Non-pigmented ciliary epithelial cell (primary cell): ENCODE measurements at regions not wholly inside any gene's neighbourhood (a gene's known extent, or its start where the extent isn't known, plus 50 kb on each side); places are given as distances from the start of the nearest gene placed in this dataset.
"Not testable (repeated sequence)": the region's sequence is repeated elsewhere in the genome, so short reads cannot be mapped to it uniquely, and the experiment has no call there.

Experiments
- DNase-seq: peaks from one replicate; pipeline ENCODE4 v3.0.0-alpha.2; 2010; ENCODE audit warnings: low read depth

DNA sequence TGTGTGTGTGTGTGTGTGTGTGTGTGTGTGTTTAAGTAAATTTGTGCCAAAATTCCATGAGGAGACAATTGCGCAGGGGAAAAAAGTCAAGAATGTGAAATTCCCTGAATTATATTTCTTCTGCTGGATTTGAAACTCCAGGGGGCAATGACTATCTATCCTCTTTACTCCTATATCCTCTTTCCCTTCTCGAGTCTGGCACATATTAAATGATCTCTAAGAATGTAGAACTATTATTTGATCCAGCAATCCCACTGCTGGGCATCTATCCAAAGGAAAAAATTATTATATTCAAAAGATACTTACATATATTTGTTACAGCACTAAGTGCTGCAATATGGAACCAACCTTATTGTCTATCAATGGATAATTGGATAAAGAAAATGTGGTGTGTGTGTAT is 350.1 kb upstream of the ADAMTS9 start:
- DNase-seq = no peak

DNA sequence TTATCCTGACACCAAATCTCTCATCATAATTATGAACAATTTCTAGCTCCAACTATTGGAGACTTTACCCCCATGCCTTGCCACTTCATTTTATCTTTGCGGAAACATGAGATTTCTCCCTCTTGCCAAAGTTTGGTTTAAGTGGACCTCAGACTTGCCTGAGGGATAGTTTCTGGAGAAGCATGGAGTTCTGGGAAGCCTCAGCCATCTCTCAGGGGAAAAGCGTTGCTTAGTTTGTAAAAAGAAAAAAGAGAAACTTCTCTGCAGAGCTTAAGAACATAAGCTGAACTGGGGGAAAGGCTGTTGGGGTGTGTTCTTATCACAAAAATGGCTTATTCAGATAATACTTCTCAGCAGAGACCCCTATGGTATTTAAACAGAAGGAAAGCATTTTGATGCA is 347.4 kb upstream of the ADAMTS9 start:
- DNase-seq = no peak

DNA sequence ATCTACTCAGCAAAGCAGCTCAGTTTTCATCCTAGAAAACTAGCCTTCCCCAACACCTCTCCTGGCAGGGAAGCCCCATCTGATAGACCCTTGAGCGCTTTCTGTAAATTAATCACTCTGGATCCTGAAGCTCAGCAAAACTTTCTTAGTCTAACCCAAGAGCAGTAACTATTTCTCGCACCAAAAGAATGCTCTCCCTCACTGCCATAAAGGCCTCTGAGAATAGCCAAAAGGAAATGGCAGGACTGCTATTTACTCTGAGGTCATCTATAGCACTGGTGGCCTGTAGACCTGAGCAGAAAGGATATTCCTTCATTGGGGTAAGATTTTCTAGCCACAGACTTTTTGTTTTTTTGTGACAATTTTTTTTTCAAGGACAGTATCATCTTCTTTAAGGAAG is 345.8 kb upstream of the ADAMTS9 start:
- DNase-seq = no peak

DNA sequence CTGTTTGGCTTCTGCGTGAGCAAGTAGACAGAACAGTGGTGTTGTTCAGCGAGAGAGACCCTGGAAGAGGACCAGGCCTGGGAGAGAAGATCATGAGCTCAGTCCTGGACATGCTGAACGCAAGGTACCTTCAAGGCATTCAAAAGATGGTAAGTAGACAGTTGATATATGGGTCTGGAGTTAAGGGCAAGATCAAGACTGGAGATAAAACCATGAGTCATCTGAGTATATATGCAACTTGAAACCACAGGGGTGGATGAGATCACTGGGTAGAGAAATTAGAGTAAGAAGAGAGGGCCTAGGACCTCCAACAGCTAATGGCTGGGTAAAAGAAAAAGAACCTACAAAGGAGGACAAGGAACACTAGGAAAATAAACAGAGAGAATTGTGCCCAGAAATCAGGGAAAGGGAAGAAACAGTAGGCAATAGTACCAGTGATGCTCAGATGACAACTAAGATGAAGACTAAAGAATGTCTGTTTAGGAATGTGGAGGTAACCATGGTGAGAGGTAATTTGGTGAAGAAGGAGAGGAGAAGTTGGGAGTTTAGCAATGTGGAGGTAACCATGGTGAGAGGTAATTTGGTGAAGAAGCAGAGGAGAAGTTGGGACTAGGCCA is 343.2 kb upstream of the ADAMTS9 start:
- peak; percentile 74 for DNase-seq

DNA sequence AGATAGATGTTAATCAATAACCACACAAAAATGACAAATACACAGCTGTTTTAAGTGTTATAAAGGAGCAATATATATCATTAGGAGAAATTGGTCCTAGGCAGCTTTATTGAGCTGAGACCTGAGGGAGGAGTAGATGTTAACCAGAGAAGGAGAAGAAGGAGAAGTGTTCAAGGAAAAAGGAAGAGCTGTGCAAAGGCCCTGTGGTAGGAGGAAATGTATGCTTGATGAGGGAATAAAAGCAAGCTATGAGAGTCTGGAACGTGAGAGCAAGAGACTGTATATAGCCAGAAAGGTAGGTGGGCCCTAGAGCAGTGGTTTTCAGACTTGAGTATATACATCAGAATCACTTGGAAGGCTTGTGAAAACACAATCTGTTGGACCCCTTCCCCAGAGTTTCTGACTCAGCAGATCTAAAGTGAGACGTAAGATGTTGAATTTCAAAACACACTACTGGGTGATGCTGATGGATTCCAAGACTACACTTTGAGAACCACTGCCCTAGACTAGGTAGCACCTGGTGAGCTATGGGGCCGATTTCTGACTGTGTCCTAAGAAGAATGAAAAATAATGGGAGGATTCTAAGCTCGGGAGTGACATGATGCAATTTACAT is 342.3 kb upstream of the ADAMTS9 start:
- no peak for DNase-seq

DNA sequence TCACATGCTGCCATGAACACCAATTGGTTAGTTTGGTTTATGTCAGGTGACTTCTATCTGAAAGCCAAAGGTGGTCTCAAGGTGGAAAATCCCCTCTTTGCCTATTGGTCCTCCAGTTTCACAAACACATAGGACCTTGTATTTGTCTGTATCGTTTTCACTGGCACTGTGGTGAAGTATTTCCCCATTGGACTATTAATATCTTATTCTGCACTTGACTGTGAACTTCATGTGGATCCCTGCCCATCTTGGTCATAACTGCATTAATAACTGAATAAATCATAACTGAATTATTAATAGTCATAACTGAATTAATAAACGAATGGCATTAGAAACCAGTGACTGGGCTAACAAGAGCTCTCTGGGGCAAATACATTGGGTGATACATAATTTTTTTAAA is 341.3 kb upstream of the ADAMTS9 start:
- no peak for DNase-seq

DNA sequence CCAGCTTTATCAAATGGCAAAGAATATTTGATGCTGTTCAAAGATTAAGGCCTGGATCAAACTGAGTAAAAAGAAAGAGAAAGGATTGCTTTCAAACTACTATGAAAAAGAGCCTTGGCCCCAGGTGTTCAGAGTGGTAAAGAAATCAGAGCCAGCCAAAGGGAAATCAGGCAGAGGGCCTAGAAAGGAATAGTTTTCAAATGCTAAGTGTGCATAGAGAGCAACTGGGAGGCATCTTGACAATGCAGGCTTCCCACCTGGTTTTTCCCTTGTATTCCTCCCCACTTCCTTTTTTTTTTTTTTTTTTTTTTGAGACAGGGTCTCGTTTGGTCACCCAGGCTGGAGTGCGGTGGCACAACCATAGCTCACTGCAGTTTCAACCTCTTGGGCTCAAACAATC is 340.2 kb upstream of the ADAMTS9 start:
- DNase-seq = no peak

DNA sequence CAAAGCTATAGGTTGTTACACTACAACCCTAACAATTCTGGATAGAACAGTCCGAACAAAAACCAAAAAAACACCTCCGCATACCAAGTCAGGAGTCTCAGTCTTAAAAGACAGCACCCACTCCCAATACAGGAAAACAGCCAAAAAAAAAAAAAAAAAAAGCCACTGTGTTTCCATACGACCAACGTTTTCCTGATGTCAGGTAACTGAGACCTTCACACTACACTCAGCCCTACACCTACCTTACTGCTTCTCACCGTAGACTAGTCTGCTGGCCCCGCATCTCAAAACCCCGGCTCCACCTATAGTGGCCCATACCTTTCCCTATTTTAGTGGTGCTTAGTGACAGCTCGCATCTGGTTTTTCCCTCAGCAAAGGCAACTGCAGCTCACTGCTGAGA is 339.5 kb upstream of the ADAMTS9 start:
- DNase-seq = no peak

DNA sequence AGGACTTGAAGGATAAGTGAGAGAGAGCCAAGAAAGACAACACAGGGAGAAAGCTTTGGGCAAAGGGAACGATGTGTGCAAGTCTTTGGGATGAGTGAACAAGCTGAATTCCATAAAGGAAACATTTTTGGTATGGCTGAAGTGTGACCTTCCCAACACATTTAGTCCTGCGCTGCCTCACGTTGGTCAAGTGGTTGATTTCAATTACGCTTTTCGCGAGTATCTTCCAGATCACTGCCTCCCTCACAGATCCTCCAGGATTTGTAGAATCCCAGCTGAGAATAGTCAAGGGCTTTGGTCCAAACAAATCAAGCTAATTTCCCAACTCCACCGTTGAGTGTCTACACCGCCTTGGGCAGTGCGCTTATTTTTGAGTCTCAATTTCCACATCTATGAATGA is 338.4 kb upstream of the ADAMTS9 start:
- no peak for DNase-seq

DNA sequence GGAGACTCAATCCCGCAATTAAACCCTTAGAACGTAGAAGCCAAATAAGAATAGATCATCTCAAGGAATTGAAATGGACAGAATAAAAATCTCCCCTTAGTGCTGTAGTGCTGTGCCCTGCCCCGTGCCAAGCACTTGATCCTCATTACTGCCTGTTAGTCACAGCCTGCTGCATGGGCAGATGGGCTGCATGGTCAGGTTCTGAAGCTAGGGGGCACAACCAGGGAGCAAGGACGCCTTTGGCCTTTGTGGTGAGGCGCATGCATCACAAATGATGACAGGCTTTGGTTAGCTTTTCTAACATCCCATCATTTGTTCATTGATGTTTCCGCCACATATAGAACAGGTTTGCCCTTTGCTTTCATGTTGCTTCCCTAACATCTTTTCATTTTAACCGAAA is 336.3 kb upstream of the ADAMTS9 start:
- DNase-seq = no peak

DNA sequence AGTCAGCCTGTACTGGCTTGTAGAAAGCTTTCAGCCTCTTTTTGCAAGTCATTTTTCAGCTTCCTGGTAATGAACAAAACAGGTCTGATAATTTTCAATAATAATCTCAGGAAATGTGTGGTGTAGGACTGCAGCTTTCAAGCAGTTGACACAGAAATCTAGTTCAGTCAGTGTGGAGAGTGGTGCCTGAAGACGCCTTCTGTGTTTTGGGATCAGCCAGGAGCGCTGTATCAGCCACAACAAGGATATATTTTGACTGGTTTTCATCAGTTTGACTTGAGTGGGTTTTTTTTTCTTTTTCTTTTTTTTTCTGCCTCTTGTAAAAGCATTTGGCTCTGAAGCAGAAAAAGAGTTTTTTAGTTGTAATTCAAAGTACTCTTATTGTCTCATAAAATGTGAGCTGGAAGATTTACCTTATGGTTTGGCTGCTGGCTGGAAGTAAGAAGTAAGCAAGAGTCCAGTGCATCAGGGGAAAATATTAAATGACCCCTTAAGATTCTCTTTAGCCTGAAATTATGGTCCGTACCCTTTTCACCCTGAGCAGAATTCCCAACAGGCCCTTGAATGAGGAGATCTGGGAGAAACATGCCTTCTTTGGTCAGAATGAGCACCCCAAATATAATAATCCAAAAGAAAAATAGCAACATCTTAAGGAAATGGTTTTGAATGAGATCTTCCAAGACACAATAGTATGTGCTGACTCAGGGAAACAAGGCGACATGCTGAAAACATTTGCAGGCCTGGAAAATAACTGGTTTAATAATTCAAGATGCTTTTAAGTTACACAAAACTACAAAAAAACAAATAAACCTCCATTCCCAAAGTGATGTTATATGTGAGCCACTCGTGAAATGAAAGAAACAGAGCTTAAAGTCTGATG is 332.7 kb upstream of the ADAMTS9 start:
- no peak for DNase-seq

DNA sequence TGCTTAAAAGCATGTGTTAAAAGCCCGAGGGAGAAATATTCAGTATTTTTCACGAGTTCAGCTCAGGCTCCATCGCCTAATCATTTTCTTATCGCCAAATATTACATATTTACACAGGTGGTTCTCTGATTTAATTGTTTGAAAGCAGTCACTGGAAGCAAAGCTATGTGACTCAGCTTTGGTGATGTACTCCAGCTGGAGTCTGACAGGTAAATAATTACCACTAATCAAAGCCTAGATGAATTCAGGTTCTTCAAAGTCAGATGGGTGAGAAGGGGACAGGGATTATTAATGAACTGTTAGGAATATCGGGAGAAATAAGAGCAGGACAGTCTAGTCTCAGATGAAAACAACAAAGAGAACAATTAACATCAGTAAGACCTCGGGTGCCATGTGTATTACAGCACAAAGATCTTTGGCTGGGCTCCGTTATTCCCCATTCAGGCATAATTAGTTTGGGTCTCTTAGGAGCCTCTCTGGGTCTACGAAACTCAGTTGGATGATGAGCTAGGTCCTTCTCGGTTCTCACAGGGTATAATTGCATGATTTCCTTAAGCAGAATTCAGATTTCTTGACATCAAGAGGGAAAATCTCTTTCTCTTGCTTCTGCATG is 331.7 kb upstream of the ADAMTS9 start:
- no peak for DNase-seq

DNA sequence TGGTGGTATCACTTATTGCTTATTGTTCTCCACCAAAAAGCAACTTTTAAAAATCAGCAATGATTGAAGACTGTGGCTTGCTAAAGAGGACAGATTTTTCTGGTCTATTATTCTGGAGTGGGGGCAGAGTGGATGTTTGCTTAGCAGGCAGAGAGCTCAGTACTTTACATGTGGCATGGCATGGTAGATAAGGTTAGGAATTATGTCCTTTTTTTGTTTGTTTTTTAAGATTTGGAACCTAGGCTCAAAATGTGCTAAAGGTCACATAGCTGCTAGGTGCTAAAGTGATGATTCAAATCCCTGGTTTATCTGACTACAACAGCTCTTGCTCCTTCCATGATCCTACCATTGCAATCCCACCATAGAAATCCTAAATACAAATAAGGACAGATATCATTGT is 331.0 kb upstream of the ADAMTS9 start:
- DNase-seq = no peak

DNA sequence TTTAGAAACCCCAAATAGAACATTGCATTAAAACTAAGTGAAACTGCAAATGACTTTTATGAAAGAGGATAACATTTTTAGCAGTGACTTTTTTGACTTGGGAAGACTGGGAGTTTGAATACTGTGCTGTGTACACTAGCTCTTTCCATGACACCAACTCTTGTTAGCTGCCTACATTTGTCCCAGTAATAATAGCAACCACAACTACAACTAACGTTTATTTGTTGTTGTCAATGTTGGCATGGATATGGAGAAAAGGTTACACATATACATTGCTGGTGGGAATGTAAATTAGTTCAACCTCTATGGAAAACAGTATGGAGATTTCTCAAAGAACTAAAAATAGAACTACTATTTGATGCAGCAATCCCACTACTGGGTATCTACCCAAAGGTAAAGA is 329.6 kb upstream of the ADAMTS9 start:
- no peak for DNase-seq

DNA sequence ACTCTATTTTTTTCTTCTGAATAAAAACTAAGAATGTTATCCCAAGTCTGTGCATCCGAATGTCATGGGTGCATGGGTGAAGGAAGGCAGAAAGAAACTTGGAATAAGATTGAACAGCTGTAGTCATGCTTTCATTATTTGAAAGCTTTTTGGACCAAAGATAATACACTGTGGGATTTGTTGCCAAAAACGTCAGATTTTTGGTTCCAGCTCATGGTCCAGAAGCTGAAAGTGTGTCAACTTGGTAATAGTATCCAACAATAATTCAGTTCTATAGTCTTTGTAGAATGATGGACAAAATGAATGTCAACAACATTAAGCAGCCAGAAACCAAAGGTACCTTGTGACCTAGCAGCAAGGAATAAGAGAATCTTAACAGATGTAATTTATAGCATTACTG is 327.9 kb upstream of the ADAMTS9 start:
- no peak for DNase-seq

DNA sequence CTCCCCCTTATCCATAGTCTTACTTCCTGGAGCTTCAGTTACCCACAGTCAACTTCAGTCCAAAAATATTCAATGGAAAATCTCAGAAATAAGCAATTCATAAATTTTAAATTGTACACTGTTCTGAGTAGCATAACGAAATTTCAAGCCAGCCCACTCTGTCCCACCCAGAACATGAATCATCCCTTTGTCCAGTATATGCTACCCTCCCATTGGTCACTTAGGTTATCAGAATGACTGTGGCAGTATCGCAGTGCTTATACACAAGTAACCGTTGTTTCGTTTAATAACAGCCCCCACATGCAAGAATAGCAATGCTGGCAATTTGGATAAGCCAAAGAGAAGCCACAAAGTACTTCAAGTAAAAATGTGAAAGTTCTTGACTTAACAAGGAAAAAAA is 325.3 kb upstream of the ADAMTS9 start:
- no peak for DNase-seq

DNA sequence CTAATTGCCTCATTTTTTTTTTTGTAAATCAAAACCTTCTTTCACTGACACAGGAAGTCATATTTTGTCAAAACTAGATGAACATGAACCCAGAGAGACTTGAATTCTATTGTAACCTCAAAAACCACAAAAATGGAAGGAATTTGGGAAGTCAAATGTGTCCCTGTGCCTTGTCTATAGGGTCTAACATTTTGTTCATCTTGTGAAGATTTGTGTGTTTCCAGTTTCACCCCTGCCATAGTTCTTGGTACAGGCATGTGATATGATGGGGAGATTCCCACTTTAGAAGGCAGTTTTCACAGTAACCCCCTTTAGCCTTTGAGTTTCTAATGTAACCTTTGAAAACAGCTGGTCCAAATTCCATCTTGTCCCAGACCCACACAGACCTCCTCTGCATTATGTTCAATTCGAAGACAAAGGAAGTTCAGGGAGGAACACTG is 318.5 kb upstream of the ADAMTS9 start:
- no peak for DNase-seq

DNA sequence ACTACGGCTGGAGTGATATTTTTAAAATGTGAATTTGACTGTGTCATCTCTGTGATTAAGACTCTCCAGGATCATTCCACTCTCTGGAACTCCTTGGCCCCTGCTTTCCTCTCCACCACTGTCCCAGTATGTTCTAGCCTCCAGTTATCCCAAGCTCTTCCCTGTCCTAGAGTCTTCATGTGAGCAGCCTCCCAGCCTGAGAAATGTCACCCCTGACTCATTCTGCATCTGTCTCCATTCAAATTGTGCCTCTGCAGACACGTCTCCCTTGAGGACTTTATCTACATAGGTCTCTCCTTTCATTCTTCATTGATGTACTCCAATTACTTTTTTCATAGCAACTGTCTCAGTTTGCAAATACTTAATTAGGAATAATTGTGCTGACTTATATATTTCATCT is 317.7 kb upstream of the ADAMTS9 start:
- DNase-seq = no peak

DNA sequence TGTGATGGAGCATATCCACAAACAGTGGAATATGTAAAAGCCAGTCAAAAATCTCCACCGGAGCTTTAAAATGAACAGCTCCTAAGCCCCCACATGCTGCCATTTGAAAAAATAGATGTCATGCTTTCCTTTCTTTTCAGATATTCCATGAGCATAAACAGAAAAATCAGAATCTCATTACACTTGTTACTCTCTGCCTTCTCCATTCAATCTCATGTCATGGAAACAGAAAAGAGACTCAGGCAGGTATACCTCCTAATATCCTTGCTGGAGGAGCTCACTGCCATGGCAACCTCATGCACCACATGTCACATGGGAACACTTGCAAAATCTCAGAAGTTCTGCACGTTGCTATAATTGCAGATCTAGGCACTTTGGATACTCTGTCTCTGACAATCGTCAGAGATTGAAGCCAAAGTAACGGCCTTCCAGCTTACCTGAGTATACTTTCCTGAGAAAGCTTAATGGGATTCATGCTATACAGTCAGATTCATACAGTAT is 317.0 kb upstream of the ADAMTS9 start:
- DNase-seq = no peak

DNA sequence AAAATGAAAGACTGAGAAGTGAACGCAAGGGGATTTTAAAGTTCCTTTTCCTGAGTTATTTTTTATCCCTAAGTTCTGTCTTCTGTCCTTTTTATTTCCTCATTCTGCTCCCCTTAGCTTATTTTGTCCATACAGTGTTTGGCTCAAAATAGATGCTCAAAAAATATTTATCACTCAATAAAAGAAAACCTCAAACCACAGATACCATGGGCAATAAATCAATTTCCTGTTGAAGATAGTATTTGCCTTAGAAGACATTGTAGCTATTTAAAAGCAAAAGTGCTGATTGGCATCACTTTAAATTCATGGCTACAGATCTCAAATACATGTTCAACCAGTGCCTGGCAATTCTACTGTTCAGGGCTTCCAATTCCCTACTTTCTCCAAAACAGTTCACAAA is 316.5 kb upstream of the ADAMTS9 start:
- DNase-seq = no peak

DNA sequence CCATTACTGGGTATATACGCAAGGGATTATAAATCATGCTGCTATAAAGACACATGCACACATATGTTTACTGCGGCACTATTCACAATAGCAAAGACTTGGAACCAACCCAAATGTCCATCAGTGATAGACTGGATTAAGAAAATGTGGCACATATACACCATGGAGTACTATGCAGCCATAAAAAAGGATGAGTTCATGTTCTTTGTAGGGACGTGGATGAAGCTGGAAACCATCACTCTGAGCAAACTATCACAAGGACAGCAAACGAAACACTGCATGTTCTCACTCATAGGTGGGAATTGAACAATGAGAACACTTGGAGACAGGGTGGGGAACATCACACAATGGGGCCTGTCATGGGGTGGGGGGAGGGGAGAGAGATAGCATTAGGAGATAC is 313.3 kb upstream of the ADAMTS9 start:
- DNase-seq = not testable (repeated sequence)

DNA sequence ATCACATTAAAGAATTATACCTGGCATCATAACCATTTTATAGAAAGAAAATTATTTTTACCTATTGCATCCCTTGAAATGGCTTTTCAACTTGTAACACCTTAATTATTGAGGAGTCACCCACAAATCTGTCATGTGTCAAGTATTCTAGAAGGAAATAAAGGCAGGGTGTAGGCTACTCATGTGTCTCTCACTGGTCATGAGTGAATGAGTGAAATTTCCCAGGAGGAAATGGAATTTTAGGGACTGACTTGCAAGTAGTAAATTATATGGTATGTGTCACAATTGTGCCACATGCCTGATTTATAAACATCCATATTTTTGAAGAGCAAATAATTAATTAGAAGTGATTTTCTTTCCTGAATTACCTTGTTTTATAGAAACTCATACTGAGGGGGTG is 310.5 kb upstream of the ADAMTS9 start:
- DNase-seq = no peak
